ENCODE measurements at regions not wholly inside any gene's neighbourhood (a gene's known extent, or its start where the extent isn't known, plus 50 kb on each side); places are given as distances from the start of the nearest gene placed in this dataset.

DNA sequence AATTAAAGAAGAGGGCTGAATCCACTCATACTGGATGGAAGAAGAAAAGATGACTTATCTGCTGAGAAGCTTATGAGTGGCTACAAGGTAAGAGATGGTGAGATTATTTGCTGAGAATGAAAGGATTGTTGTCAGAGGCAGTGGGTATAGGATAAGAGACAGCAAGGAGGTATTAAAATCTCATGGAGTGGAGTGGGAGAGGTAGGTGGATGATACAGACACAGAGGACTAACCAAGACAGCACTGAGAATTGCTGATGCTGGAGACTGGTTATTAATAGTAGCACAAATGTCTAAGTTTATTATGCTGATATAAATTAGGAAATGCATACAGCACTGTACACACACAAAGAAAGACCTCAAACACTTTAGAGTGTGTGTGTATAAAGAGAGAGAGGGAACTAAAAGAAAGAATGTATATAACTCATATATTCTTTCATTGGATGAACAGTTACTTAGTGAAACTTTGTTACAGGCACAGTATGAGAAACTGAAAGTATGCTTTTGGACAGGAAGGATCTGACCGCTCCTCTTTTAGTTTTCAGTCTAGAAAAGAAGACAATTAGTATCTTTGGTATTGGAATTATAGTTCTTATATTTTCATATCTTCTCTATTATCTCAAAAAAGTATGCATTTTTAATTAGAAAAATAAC, 543.1 kb downstream of the LRFN5 start:
- Mint-ChIP-seq H3K4me3 (no peak overlapping the region), H3K4me1 (ENCODE audit: low read depth in 2 of 2) (no peaks in the 10 kb centered on the region), H3K27ac (no peak overlapping the region), H3K36me3 (no peaks in the 10 kb centered on the region), H3K9me3 (peaks cover 22% of the 10 kb centered on the region), H3K27me3 (no peaks in the 10 kb centered on the region)
- ATAC-seq = no peak
- no peak for DNase-seq (ENCODE audit: low spot score)

GRCh38 chr14:42145766-42146165, 539.1 kb downstream of the LRFN5 start:
- Mint-ChIP-seq H3K9me3 (peaks cover 23% of the 10 kb centered on the region), H3K36me3 (no peaks in the 10 kb centered on the region), H3K4me1 (ENCODE audit: low read depth in 2 of 2) (no peaks in the 10 kb centered on the region), H3K4me3 (no peak overlapping the region), H3K27ac (no peak overlapping the region), H3K27me3 (no peaks in the 10 kb centered on the region)
- DNase-seq (ENCODE audit: low spot score) = no peak
- ATAC-seq = no peak

DNA sequence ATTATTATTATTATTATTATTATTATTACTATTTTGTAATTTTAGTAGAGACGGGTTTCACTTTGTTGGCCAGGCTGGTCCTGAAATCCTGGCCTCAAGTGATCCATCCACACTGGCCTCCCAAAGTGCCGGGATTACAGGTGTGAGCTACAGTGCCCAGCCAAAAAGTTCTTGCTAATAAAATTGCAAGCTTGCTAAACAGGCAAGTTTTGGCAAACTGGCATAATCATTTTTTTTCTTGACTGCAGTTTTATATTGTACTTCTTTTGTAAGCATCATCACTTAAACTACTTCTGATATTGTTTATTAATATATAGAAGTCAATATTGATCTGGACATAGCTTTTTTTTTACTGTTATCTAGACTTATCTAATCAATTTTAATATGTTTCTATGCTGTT, 536.4 kb downstream of the LRFN5 start:
- ATAC-seq (no peak), DNase-seq (ENCODE audit: low spot score) (no peak)
- Mint-ChIP-seq H3K4me3 (no peak overlapping the region), H3K4me1 (ENCODE audit: low read depth in 2 of 2) (no peaks in the 10 kb centered on the region), H3K27ac (no peak overlapping the region), H3K27me3 (no peaks in the 10 kb centered on the region), H3K9me3 (peaks cover 21% of the 10 kb centered on the region), H3K36me3 (peaks cover 5% of the 10 kb centered on the region)

- DNase-seq (ENCODE audit: low spot score) = no peak
- peaks cover 21% of the 10 kb centered on the region for H3K9me3 Mint-ChIP-seq
- H3K27me3 Mint-ChIP-seq = no peaks in the 10 kb centered on the region
- no peaks in the 10 kb centered on the region for H3K4me1 Mint-ChIP-seq (ENCODE audit: low read depth in 2 of 2)
- no peak for ATAC-seq
- H3K4me3 Mint-ChIP-seq = no peak overlapping the region
- H3K36me3 Mint-ChIP-seq = peaks cover 5% of the 10 kb centered on the region
- no peak overlapping the region for H3K27ac Mint-ChIP-seq
Observed at GRCh38 chr14:42141328-42141727, 534.7 kb downstream of the LRFN5 start.

GRCh38 chr14:42140831-42141279, 534.2 kb downstream of the LRFN5 start:
- Mint-ChIP-seq H3K4me3 (no peak overlapping the region), H3K27me3 (no peaks in the 10 kb centered on the region), H3K36me3 (peaks cover 5% of the 10 kb centered on the region), H3K4me1 (ENCODE audit: low read depth in 2 of 2) (no peaks in the 10 kb centered on the region), H3K9me3 (peaks cover 21% of the 10 kb centered on the region), H3K27ac (no peak overlapping the region)
- no peak for DNase-seq (ENCODE audit: low spot score)
- ATAC-seq = no peak

- ATAC-seq = no peak
- Mint-ChIP-seq H3K27me3 (no peaks in the 10 kb centered on the region), H3K27ac (no peak overlapping the region), H3K36me3 (peaks cover 5% of the 10 kb centered on the region), H3K4me3 (no peak overlapping the region), H3K4me1 (ENCODE audit: low read depth in 2 of 2) (no peaks in the 10 kb centered on the region), H3K9me3 (peaks cover 19% of the 10 kb centered on the region)
- no peak for DNase-seq (ENCODE audit: low spot score)
Observed at GRCh38 chr14:42140001-42140400, 533.3 kb downstream of the LRFN5 start.

- H3K4me3 Mint-ChIP-seq = no peak overlapping the region
- peaks cover 5% of the 10 kb centered on the region for H3K36me3 Mint-ChIP-seq
- DNase-seq (ENCODE audit: low spot score) (no peak), ATAC-seq (no peak)
- no peaks in the 10 kb centered on the region for H3K27me3 Mint-ChIP-seq
- no peaks in the 10 kb centered on the region for H3K4me1 Mint-ChIP-seq (ENCODE audit: low read depth in 2 of 2)
- H3K9me3 Mint-ChIP-seq = peaks cover 20% of the 10 kb centered on the region
- H3K27ac Mint-ChIP-seq = no peak overlapping the region
Observed at GRCh38 chr14:42138406-42138805, 531.7 kb downstream of the LRFN5 start.

GRCh38 chr14:42130815-42131214, 524.1 kb downstream of the LRFN5 start:
- DNase-seq (ENCODE audit: low spot score) (no peak), ATAC-seq (no peak)
- Mint-ChIP-seq H3K4me3 (no peak overlapping the region), H3K36me3 (peaks cover 5% of the 10 kb centered on the region), H3K9me3 (peaks cover 17% of the 10 kb centered on the region), H3K27me3 (no peaks in the 10 kb centered on the region), H3K27ac (no peak overlapping the region), H3K4me1 (ENCODE audit: low read depth in 2 of 2) (no peaks in the 10 kb centered on the region)

- Mint-ChIP-seq H3K4me1 (ENCODE audit: low read depth in 2 of 2) (no peaks in the 10 kb centered on the region), H3K4me3 (no peak overlapping the region), H3K9me3 (peaks cover 21% of the 10 kb centered on the region), H3K27me3 (no peaks in the 10 kb centered on the region), H3K27ac (no peak overlapping the region), H3K36me3 (peaks cover 4% of the 10 kb centered on the region)
- DNase-seq (ENCODE audit: low spot score) (no peak), ATAC-seq (no peak)
Observed at GRCh38 chr14:42123526-42123925, 516.9 kb downstream of the LRFN5 start.

DNA sequence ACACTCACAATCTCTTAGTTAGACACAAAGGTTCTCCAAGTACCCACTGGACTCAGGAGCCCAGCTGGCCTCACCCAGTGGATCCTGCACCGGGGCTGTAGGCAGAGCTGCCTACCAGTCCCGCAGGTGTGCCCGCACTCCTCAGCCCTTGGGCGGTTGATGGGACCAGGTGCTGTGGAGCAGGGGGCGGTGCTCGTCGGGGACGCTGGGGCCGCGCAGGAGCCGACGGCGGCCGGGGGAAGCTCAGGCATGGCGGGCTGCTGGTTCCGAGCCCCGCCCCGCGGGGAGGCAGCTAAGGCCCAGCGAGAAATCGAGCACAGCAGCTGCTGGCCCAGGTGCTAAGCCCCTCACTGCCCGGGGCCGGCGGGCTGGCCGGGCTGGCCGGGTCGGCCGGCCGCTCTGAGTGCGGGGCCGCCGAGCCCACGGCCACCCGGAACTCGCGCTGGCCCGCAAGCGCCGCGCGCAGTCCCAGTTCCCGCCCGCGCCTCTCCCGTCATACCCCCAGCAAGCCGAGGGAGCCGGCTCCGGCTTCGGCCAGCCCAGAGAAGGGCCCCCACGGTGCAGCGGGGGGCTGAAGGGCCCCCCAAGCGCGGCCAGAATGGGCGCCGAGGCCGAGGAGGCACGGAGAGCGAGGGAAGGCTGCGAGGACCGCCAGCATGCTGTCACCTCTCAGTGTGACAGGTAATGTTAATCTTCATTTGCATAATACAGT, 506.8 kb downstream of the LRFN5 start:
- H3K36me3 Mint-ChIP-seq = peaks cover 6% of the 10 kb centered on the region
- H3K9me3 Mint-ChIP-seq = peaks cover 13% of the 10 kb centered on the region
- H3K4me3 Mint-ChIP-seq = no peak overlapping the region
- no peaks in the 10 kb centered on the region for H3K27me3 Mint-ChIP-seq
- ATAC-seq = peak in 1 of 2 donors; percentile 6
- no peak overlapping the region for H3K27ac Mint-ChIP-seq
- no peaks in the 10 kb centered on the region for H3K4me1 Mint-ChIP-seq (ENCODE audit: low read depth in 2 of 2)
- no peak for DNase-seq (ENCODE audit: low spot score)

DNA sequence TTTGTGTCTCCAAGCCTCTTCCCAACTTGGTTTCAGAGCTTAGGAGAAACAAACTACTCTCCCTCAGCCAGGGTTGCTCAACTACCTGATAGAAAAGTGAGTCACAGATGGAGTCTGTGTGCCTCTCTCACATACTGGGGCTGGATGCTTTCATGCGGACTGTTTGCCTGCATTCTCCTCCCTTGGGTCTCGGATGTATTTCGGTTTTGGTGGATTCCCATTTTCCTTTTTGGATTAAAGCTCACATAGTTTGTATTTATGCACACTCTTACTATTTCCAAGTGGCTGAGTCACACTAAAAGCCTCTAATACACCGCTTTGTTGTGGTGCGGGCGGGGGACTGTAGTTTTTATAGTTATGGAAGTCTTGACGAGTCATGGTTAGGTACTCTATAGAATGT, 505.4 kb downstream of the LRFN5 start:
- no peak for DNase-seq (ENCODE audit: low spot score)
- H3K4me1 Mint-ChIP-seq (ENCODE audit: low read depth in 2 of 2) = no peaks in the 10 kb centered on the region
- H3K36me3 Mint-ChIP-seq = peaks cover 12% of the 10 kb centered on the region
- no peaks in the 10 kb centered on the region for H3K27me3 Mint-ChIP-seq
- H3K4me3 Mint-ChIP-seq = no peak overlapping the region
- no peak for ATAC-seq
- peaks cover 16% of the 10 kb centered on the region for H3K9me3 Mint-ChIP-seq
- no peak overlapping the region for H3K27ac Mint-ChIP-seq

DNA sequence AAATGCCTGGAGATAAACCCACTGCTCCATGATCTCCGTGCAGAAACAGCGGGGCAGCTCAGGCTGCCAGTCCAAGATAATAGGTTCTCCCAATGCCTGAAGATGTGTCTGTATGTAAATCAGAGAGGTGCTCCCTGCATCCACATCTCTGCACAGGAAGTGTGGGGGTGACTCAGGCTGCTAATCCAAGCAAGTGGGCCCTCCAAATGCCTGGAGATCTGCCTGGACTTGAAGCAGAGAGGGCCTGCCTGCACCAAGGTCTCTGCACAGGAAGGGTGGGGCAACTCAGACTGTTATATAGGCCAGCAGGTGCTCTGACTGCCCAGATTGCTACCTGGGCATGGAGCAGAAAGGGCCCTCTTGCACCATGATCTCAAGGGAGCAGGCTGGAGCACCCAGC, 504.7 kb downstream of the LRFN5 start:
- peaks cover 19% of the 10 kb centered on the region for H3K9me3 Mint-ChIP-seq
- DNase-seq (ENCODE audit: low spot score) = no peak
- no peaks in the 10 kb centered on the region for H3K4me1 Mint-ChIP-seq (ENCODE audit: low read depth in 2 of 2)
- peaks cover 12% of the 10 kb centered on the region for H3K36me3 Mint-ChIP-seq
- H3K4me3 Mint-ChIP-seq = no peak overlapping the region
- H3K27ac Mint-ChIP-seq = no peak overlapping the region
- no peak for ATAC-seq
- H3K27me3 Mint-ChIP-seq = no peaks in the 10 kb centered on the region

DNA sequence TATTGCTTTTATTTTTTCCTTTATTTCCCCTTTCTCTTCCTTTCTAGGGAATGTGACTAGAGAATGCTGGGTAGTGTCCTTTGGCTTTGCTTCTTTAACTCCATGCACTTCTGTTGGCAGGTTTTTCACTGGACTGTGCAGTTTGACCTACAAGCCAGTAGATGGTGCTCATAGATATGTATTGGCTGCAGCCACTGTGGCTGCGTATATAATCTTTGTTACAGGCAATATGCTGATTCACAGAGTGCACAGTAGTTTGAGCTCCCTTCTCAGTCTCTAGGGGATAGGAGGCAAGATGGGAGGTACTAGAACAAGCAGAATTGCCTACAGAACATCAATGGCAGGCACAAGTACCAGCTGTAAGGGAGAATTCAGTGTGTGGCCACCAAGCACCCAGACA, 503.5 kb downstream of the LRFN5 start:
- Mint-ChIP-seq H3K4me3 (no peak overlapping the region), H3K4me1 (ENCODE audit: low read depth in 2 of 2) (no peaks in the 10 kb centered on the region), H3K36me3 (peaks cover 12% of the 10 kb centered on the region), H3K9me3 (peaks cover 19% of the 10 kb centered on the region), H3K27me3 (no peaks in the 10 kb centered on the region), H3K27ac (no peak overlapping the region)
- ATAC-seq = no peak
- no peak for DNase-seq (ENCODE audit: low spot score)

GRCh38 chr14:42095155-42095554, 488.5 kb downstream of the LRFN5 start:
- Mint-ChIP-seq H3K9me3 (peaks cover 12% of the 10 kb centered on the region), H3K27me3 (no peaks in the 10 kb centered on the region), H3K4me3 (no peak overlapping the region), H3K4me1 (ENCODE audit: low read depth in 2 of 2) (no peaks in the 10 kb centered on the region), H3K36me3 (peaks cover 4% of the 10 kb centered on the region), H3K27ac (no peak overlapping the region)
- DNase-seq (ENCODE audit: low spot score) (no peak), ATAC-seq (peak in 1 of 2 donors; percentile 24)

Data from natural killer cell treated with Interleukin-12 subunit alpha and Interleukin-12 subunit beta and Interleukin-15 and Interleukin-18, amount 100 ng/mL, for 72 hours (primary cell).